GM19193 (cell line): ENCODE measurements at regions not wholly inside any gene's neighbourhood (a gene's known extent, or its start where the extent isn't known, plus 50 kb on each side); places are given as distances from the start of the nearest gene placed in this dataset.

Experiments used
- POLR2A ChIP-seq: IDR thresholded peaks from 4 replicates; pipeline ENCODE4 v1.6.1; 2011; ENCODE audit not compliant: insufficient read depth, insufficient read length; ENCODE audit errors: extremely low read depth

- TF ChIP-seq POLR2A: no peak
Measured at GRCh38 chr12:127043731-127044130, 1223.2 kb upstream of the TMEM132C start.

- TF ChIP-seq POLR2A: no peak
Measured at GRCh38 chr12:127044836-127045235, 1222.1 kb upstream of the TMEM132C start.

- TF ChIP-seq POLR2A: no peak
Measured at GRCh38 chr12:127046467-127046866, 1220.5 kb upstream of the TMEM132C start.

GRCh38 chr12:127048057-127048456 is 1218.9 kb upstream of the TMEM132C start:
- no peak for TF ChIP-seq POLR2A

GRCh38 chr12:127051139-127051538 is 1215.8 kb upstream of the TMEM132C start:
- no peak for TF ChIP-seq POLR2A

- no peak for TF ChIP-seq POLR2A
Measured at GRCh38 chr12:127052511-127053232, 1214.3 kb upstream of the TMEM132C start.

GRCh38 chr12:127054531-127054930 is 1212.4 kb upstream of the TMEM132C start:
- TF ChIP-seq POLR2A: no peak

- TF ChIP-seq POLR2A: no peak
Measured at GRCh38 chr12:127060310-127060847, 1206.6 kb upstream of the TMEM132C start.

- TF ChIP-seq POLR2A: no peak
Measured at GRCh38 chr12:127060933-127061332, 1206.0 kb upstream of the TMEM132C start.

GRCh38 chr12:127063339-127064072 is 1203.5 kb upstream of the TMEM132C start:
- no peak for TF ChIP-seq POLR2A

- TF ChIP-seq POLR2A: no peak
Measured at GRCh38 chr12:127064207-127064606, 1202.8 kb upstream of the TMEM132C start.

- TF ChIP-seq POLR2A: no peak
Measured at GRCh38 chr12:127065595-127065994, 1201.4 kb upstream of the TMEM132C start.

GRCh38 chr12:127070515-127071157 is 1196.3 kb upstream of the TMEM132C start:
- TF ChIP-seq POLR2A: no peak

- no peak for TF ChIP-seq POLR2A
Measured at GRCh38 chr12:127074161-127074560, 1192.8 kb upstream of the TMEM132C start.

- no peak for TF ChIP-seq POLR2A
Measured at GRCh38 chr12:127075981-127076380, 1191.0 kb upstream of the TMEM132C start.
